ENCODE measurements at regions not wholly inside any gene's neighbourhood (a gene's known extent, or its start where the extent isn't known, plus 50 kb on each side); places are given as distances from the start of the nearest gene placed in this dataset.

DNA sequence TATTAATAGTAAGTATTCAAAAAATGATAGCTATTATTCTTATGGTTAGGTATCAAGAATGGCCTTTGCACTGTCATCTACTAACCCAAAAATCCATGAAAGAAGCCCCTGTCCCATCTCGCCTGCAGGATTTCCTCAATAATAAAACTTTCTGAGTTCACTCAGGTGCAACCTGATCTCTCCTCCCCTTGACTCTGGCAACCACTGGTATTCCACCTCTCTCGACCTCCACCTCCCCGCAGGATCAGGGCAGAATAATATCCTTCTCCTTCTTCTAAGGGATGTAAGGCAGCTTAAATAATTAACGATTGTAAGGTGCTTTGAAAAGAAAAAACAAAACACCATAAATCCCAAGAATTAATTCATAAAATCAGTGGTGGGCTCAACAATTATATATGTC, 359.3 kb downstream of the PLPP3 start:
- no peak for TF ChIP-seq CTCF (IDR thresholded peaks at IDR 0.05; ENCODE audit: control extremely low read depth in 1 of 3, insufficient read depth in 1 of 3, low read depth in 1 of 3, low read length in 3 of 3)
- TF ChIP-seq, protein P1, sequence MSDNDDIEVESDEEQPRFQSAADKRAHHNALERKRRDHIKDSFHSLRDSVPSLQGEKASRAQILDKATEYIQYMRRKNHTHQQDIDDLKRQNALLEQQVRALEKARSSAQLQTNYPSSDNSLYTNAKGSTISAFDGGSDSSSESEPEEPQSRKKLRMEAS (IDR thresholded peaks at IDR 0.05): no peak
